HG03565 (cell line): ENCODE measurements at regions not wholly inside any gene's neighbourhood (a gene's known extent, or its start where the extent isn't known, plus 50 kb on each side); places are given as distances from the start of the nearest gene placed in this dataset.

Experiments used
- ATAC-seq: cut with Tn5 transposase; IDR thresholded peaks from one replicate; pipeline ENCODE4 v1.9.1; 2021; ENCODE audit warnings: mild to moderate bottlenecking, moderate library complexity; ENCODE audit not compliant: unreplicated experiment

GRCh38 chrY:12552471-12553283 is 148.4 kb upstream of the USP9Y start:
- peak; percentile 63 for ATAC-seq

- no peak for ATAC-seq
Observed at GRCh38 chrY:12553909-12554308, 147.1 kb upstream of the USP9Y start.

DNA sequence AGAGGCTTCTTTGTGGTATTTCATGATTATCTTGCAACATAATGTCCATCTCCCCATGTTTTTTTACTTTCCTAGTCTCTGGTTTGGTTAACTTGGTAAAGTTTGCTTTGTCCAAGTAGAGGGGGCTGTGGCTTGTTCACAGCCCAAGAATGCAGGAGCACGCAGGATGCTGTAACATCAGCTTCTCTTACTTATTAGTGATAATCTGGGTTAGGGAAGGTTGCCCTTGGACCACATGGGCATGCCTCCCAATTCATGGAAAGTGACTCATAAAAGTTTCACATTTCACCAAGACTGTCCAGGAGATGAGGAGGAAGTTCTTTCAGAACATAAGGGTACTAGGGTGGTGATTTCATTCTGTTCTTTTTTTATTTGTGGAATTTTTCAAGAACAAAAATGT is 146.0 kb upstream of the USP9Y start:
- ATAC-seq: no peak

DNA sequence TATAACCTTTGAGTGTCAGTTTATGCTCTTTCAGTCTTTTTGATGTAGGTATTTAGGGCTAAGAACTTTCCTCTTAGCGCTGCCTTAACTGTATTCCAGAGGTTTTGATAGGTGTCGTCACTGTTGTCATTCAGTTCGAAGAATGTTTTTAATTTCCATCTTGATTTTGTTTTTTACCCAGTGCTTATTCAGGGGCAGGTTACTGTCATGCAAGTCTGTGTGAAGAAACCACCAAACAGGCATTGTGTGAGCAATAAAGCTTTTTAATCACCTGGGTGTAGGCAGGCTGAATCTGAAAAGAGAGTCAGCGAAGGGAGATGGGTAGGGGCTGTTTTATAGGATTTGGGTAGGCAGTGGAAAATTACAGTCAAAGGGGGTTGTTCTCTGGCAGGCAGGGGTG is 142.0 kb upstream of the USP9Y start:
- ATAC-seq: no peak

DNA sequence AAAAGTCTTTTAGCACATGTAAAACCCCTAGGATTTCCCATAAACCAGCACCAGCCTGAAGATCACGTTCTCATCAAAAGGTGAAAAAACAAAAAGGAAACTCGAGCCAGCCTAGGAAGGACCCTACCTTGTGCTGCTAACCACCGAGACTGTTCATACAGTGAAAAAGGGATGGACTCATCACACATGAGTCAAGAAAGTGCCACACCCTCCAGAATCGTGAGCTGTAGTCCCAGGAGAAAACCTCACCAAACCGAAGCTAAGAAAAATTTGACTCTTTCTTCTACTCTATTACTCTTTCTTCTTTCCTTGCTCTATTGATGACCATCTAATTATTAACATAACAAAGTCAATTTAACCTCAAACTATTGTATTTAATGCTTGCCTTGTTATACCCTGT is 124.8 kb upstream of the USP9Y start:
- no peak for ATAC-seq

DNA sequence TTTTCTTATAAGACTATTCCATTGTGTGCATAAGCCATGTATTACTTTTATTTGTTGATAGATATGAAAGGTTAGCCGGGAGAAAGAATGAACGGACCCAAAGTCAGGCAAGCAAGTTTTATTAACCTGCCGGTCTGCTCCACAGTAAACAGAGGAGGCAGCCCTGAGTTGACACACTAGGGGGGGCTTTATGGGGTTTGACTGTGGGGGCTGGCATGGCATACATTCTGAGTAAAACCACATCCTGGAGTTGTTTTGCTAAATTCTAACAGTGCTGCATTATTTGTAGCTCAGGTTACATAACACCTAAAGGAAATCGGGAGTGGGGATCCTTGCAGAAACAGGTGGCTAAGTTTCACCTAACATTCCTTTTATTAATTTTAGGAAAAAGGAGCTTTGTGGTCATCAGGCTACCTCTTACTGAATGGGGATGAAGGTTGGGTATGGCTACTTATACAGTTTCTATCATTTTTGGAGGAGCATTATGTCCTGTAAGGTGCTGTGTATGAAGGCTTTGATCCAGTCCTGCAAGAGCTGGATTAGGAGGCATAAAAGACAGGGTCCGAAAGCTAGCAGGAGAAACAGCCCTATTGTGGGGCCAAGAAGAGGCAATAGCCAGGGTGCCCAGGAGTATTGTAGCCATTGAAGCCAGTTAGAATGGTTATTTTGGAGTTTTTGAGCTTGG is 107.4 kb upstream of the USP9Y start:
- ATAC-seq: no peak

GRCh38 chrY:12598783-12599182 is 102.2 kb upstream of the USP9Y start:
- no peak for ATAC-seq

DNA sequence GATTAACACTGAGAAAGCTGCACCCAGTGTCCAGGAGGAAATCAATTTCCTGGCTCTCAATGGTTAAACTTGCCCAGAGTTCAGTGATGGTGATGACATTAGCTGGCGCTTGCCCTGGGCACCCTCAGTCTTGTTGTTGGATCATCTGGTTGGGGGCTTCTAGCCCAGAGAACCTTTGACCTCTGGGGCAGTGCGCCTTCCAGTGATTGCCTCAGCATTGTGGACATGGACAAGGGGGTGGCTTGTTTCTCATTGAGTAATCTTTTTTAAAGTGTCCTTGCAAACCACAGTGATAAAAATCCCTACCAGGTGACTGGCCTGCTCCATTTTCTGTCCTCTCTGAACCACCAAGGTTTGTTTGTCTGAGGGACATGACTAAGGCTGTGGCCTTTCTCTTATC is 95.6 kb upstream of the USP9Y start:
- ATAC-seq: no peak

GRCh38 chrY:12610861-12611260 is 90.2 kb upstream of the USP9Y start:
- ATAC-seq: no peak

GRCh38 chrY:12615733-12616446 is 85.1 kb upstream of the USP9Y start:
- ATAC-seq: no peak

GRCh38 chrY:12621454-12622081 is 79.5 kb upstream of the USP9Y start:
- ATAC-seq: no peak

DNA sequence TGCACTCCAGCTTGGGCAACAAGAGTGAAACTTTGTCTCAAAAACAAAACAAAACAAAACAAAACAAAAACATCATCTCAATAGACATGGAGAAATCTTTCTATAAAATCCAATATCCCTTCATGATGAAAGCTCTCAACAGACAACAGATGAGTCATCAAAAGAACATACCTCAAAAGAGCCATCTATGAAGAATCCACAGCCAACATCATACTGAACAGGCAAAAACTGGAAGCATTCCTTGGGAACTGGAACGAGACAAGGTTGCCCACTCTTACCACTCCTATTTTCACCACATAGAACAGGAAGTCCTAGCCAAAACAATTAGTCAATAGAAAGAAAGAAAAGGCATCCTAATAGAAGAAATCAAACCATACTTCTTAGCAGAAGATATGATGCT is 77.8 kb upstream of the USP9Y start:
- ATAC-seq: no peak

DNA sequence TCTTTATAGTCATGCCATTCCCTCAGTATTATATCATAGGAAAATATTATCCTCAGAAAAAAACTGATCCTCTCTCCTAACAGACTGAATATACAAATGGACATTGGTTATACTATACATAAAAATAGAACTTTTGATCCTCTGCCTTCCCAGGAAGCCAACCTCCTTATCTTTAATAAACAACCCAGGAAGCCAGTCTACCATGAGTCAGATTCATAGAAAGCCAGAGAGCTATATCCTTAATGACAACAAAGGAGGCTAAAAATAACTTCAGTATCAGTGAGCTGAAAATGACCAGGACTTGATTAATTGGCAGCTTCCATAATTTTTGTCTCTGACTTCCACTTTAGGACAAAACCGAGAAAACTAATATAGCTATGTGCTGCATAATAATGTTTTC is 58.0 kb upstream of the USP9Y start:
- no peak for ATAC-seq

DNA sequence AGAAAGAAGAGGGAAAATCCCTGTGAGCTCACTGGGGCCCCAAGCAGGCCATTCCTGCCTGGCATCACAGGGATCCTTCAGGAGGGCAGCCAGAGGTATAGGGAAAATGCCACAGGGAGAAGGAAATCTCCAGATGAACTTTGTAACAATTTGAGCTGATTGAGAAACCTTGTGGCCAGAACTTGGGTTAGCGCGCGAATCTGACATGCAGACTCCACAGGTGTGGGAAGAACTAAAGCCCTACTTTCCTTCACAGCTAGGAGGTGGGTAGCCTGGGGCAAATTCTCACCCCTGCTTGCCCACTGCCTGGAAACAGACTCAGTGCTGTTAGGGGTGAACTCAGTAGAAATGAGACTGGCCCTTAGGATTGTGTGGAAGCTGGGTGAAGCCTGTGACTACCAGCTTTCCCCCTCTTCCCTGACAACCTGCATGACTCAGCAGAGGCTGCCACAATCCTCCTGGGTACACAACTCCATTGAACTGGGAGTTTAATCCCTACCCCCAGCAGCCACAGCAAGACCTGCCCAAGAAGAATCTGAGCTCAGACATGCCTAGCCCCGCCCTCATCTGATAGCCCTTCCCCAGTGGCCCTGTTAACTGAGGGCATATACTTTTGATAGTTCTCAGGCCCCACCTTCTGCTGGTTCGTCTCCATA is 57.2 kb upstream of the USP9Y start:
- ATAC-seq: no peak

- no peak for ATAC-seq
Observed at GRCh38 chrY:12651095-12651494, 49.9 kb upstream of the USP9Y start.
